ENCODE measurements at regions not wholly inside any gene's neighbourhood (a gene's known extent, or its start where the extent isn't known, plus 50 kb on each side); places are given as distances from the start of the nearest gene placed in this dataset.

- no peak for TF ChIP-seq CTCF (IDR thresholded peaks at IDR 0.05)
- TF ChIP-seq POLR2A (IDR thresholded peaks at IDR 0.05) = no peak
These were observed 563.8 kb upstream of the IGFBP3 start for GRCh38 chr7:46484906-46485305.
